Right lobe of liver (tissue), 6 donors: ENCODE measurements at regions not wholly inside any gene's neighbourhood (a gene's known extent, or its start where the extent isn't known, plus 50 kb on each side); places are given as distances from the start of the nearest gene placed in this dataset.
"Not testable (repeated sequence)": the region's sequence is repeated elsewhere in the genome, so short reads cannot be mapped to it uniquely, and the experiment has no call there.

ENCODE experiments used
- ATAC-seq, 4 donors: fragments of 200-7000 bp; cut with Tn5 transposase; one replicate each; pipeline ENCODE4 v1.9.1; 2020; ENCODE audit warnings: mild to moderate bottlenecking in 4 of 4, moderate library complexity in 4 of 4
- DNase-seq, 3 donors: peaks; one replicate each; pipeline ENCODE4 v3.0.0-alpha.2; 2020
- H3K27ac ChIP-seq, 3 donors: fragments of 200-600 bp; one replicate each; pipeline ENCODE4 v1.8.0; 2022
- H3K27me3 ChIP-seq, 2 donors: fragments of 200-600 bp; one replicate each; pipeline ENCODE4 v1.8.0; 2022
- H3K36me3 ChIP-seq, 4 donors: fragments of 200-600 bp; sonication (generic) in 1 of 4; one replicate each; pipeline versions ENCODE4 v1.5.1 to v1.8.0; 2017 to 2022; ENCODE audit warnings: control low read depth in 1 of 4
- H3K4me1 ChIP-seq, 4 donors: fragments of 200-600 bp; sonication (generic) in 1 of 4; one replicate each; pipeline versions ENCODE4 v1.5.1 to v1.8.0; 2017 to 2022; ENCODE audit warnings: control low read depth in 1 of 4
- H3K4me3 ChIP-seq, 3 donors: fragments of 200-600 bp; one replicate each; pipeline ENCODE4 v1.8.0; 2022
- H3K9me3 ChIP-seq, 4 donors: fragments of 200-600 bp; sonication (generic) in 1 of 4; one replicate each; pipeline versions ENCODE4 v1.5.1 to v1.8.0; 2017 to 2022; ENCODE audit warnings: control low read depth in 1 of 4
- POLR2A ChIP-seq: fragments of 450-650 bp; IDR thresholded peaks from one replicate; pipeline ENCODE4 v1.6.1; 2017; ENCODE audit warnings: antibody characterized with exemption, mild to moderate bottlenecking
- WGBS: methylation state at CpG from one replicate; pipeline ENCODE4 v1.1.6; 2018; ENCODE audit warnings: low coverage, low lambda C conversion rate; ENCODE audit not compliant: insufficient coverage; ENCODE audit errors: missing lambda C conversion rate; 5-methylcytosine and 5-hydroxymethylcytosine counted together
- intact Hi-C, 2 donors: fragments of 100-400 bp; cut with DNase I; formaldehyde crosslinking; loops; one replicate each; pipeline versions ENCODE4 v1.11.2 to v1.14.1; 2022
- TF ChIP-seq, protein P1 (sequence below), 4 donors: fragments of 200-600 bp in 3 of 4; fragments of 450-650 bp in 1 of 4; IDR thresholded peaks; one replicate each; pipeline versions ENCODE4 v1.5.1 to v1.8.0; 2016 to 2022; ENCODE audit warnings: antibody characterized with exemption in 4 of 4, mild to moderate bottlenecking in 2 of 4
- donor health status: DM: no; HTN: yes; CAD: no.
- donor health status: DM: no; HTN: no; CAD: no.
- donor health status: DM: no; HTN: no; CAD: no.
- donor health status: DM: no; HTN: yes; CAD: no.
- donor health status: DM: no; HTN: yes; CAD: no.

DNA sequence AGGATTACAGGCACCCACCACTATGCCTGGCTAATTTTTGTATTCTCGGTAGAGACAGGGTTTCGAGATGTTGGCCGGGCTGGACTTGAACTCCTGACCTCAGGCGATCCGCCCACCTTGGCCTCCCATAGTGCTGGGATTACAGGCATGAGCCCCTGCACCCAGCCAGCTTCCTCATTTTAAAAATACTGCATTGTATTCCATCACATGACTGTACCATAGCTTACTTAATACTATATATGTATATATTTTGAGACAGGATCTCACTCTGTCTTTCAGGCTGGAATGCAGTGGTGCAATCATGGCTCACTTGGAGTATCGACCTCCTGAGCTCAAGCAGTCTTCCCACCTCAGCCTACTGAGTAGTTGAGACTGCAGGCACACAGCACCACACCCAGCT lies 459.5 kb upstream of the AMELY start:
- H3K27me3 ChIP-seq, H3K9me3 ChIP-seq, H3K27ac ChIP-seq, DNase-seq, H3K4me3 ChIP-seq, ATAC-seq, H3K4me1 ChIP-seq, H3K36me3 ChIP-seq, intact Hi-C loops: not testable (repeated sequence)
- no CpG with 5 or more reads among the region's 6 CpGs for WGBS

DNA sequence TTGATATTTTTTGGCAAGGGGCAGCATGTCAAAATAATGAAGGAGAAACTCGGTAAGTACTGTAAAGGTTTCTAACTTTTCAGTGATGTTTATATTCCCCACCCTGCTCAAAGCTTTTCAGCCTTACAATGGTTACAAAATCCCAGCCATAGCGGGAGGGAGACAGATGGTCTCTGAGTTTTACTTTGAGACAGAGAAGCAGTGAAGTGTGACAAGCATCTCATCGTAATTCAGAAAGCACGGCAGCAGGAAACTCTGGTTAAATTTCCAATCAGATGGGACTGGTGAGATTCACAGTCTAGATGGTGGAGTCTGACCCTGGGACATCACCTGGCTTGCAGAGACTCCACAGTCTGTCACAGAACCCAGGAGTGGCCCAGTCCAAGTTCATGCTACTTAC lies 448.0 kb upstream of the AMELY start:
- intact Hi-C loops: no loop called here
- ATAC-seq (no peak), DNase-seq (no peak)
- Histone ChIP-seq H3K27me3 (no peaks in the 10 kb centered on the region), H3K4me1 (no peaks in the 10 kb centered on the region), H3K27ac (no peak overlapping the region), H3K9me3 (no peaks in the 10 kb centered on the region), H3K4me3 (no peak overlapping the region), H3K36me3 (no peaks in the 10 kb centered on the region)
- WGBS: no CpG with 5 or more reads among the region's 4 CpGs
- TF ChIP-seq, protein P1, sequence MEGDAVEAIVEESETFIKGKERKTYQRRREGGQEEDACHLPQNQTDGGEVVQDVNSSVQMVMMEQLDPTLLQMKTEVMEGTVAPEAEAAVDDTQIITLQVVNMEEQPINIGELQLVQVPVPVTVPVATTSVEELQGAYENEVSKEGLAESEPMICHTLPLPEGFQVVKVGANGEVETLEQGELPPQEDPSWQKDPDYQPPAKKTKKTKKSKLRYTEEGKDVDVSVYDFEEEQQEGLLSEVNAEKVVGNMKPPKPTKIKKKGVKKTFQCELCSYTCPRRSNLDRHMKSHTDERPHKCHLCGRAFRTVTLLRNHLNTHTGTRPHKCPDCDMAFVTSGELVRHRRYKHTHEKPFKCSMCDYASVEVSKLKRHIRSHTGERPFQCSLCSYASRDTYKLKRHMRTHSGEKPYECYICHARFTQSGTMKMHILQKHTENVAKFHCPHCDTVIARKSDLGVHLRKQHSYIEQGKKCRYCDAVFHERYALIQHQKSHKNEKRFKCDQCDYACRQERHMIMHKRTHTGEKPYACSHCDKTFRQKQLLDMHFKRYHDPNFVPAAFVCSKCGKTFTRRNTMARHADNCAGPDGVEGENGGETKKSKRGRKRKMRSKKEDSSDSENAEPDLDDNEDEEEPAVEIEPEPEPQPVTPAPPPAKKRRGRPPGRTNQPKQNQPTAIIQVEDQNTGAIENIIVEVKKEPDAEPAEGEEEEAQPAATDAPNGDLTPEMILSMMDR (IDR thresholded peaks at IDR 0.05): no peak
- no peak for TF ChIP-seq POLR2A

DNA sequence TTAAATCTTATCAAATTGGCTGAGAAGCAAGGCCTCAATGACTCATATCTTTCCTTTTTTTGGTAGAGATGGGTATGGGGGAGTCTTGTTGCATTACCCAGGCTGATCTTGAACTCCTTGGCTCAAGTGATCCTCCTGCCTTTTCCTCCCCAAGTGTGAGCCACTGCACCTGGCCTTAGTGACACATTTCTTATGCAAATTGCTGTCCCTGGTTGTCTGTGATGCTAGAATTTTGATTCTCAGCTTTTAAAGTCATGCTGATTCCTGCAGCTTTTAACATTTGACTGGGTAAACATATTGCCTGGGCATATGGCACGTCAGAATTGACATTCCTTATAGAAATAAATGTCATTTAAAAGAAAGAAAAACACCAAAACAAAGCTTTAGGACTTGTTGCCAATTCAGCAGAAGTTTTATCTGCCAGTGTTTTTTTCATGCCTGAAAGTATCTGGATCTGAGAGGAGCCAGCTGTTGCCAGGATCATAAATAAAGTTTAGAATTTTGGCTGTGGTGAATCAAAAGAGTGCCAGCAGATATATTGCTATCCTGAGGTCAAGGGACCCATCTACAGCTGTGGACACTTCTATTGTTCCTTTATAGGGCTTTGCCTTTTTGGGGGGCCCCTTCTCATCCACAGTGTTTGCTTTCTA lies 446.7 kb upstream of the AMELY start:
- Histone ChIP-seq H3K4me3 (no peak overlapping the region), H3K27me3 (no peaks in the 10 kb centered on the region), H3K36me3 (no peaks in the 10 kb centered on the region), H3K4me1 (no peaks in the 10 kb centered on the region), H3K9me3 (no peaks in the 10 kb centered on the region), H3K27ac (no peak overlapping the region)
- DNase-seq (no peak), ATAC-seq (no peak)
- intact Hi-C loops: no loop called here
- WGBS: no CpG with 5 or more reads among the region's 1 CpG
- TF ChIP-seq, protein P1 (IDR thresholded peaks at IDR 0.05): no peak
- TF ChIP-seq POLR2A: no peak

DNA sequence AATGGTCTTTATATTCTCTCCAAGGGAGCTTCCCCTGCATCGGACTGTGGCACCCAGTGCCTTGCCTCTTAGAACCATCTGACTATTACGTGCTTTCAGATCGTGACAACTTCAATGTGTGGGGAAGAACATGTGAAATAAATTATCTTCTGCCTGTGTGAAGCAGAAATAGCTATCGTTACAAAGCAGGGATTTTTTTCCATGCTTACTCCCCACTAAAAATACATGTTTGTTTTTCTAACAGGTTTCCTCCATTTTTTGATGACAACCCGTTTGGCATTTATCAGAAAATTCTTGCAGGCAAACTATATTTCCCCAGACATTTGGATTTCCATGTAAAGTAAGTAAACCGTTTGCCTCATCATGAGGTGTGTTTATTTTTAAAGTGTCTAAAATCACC lies 444.3 kb upstream of the AMELY start:
- H3K27ac ChIP-seq, H3K4me3 ChIP-seq, H3K36me3 ChIP-seq, H3K9me3 ChIP-seq, H3K27me3 ChIP-seq, intact Hi-C loops, DNase-seq, ATAC-seq, H3K4me1 ChIP-seq: not testable (repeated sequence)
- no CpG with 5 or more reads among the region's 6 CpGs for WGBS

DNA sequence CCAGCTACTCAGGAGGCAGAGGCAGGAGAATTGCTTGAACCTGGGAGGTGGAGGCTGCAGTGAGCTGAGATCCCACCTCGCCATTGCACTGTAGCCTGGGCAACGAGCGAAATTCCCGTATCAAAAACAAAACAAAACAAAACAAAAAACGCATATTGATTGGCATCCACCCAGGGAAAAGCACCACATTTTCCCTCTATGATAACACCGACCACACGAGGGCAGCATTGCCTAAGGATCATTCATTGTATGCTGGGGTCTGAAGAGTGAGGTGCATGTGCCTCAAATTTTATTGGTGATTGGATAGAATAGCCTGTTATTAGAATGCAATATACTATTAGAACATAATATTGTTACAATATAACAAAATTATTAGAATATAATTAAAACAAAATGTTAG lies 433.1 kb upstream of the AMELY start:
- DNase-seq: peak in 1 of 3 donors; percentile 39
- Histone ChIP-seq H3K4me3 (no peak overlapping the region), H3K27ac (no peak overlapping the region), H3K4me1 (no peaks in the 10 kb centered on the region), H3K27me3 (no peaks in the 10 kb centered on the region), H3K36me3 (no peaks in the 10 kb centered on the region), H3K9me3 (no peaks in the 10 kb centered on the region)
- WGBS: no CpG with 5 or more reads among the region's 7 CpGs
- peak in 1 of 4 donors; percentile 72 for ATAC-seq
- TF ChIP-seq, protein P1 (IDR thresholded peaks at IDR 0.05): no peak
- TF ChIP-seq POLR2A: no peak
- intact Hi-C loops: no loop called here

DNA sequence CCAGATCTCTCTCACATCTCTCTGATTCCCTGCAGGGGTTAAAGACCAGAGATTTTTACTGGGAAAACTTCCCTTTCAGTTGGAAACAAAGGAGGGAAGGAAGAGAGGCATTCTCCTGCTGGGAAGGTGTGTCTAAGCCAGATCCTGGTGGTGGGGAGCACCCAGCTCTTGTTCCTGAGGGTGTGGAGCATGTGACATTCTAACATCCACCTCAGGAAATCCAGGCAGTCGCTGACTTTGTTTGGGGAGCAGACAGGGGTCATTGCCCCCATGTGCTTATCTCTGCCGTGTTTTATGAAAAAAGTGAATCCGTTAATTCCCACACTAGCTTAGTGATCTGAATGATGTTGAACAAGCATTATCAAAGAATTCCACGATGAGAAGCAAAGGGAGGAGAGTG lies 431.7 kb upstream of the AMELY start:
- H3K9me3 ChIP-seq: no peaks in the 10 kb centered on the region
- no peak overlapping the region for H3K27ac ChIP-seq
- H3K36me3 ChIP-seq: no peaks in the 10 kb centered on the region
- no peak overlapping the region for H3K4me3 ChIP-seq
- WGBS: no CpG with 5 or more reads among the region's 4 CpGs
- no peaks in the 10 kb centered on the region for H3K4me1 ChIP-seq
- TF ChIP-seq POLR2A: no peak
- TF ChIP-seq, protein P1 (IDR thresholded peaks at IDR 0.05): no peak
- DNase-seq: no peak
- no peak for ATAC-seq
- H3K27me3 ChIP-seq: no peaks in the 10 kb centered on the region
- intact Hi-C loops: no loop called here

DNA sequence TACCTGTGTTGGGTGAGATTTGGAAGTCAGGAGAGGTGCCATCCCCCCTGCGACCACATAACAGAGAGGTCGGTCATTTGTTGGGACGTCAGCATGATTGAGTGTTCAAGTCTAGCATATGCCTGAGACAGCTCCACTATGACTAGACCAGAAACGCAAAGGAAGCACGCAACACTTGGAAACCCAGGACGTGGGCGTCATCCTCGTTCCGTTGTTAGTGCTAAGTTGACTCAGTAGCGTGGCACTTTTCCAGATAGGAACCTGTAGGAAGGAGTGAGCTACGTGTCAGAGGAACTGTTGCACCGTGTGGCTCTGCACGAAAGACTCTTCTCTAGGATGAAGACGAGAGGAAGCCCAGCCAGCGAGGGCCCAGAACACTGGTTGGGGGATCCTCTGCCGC lies 431.2 kb upstream of the AMELY start:
- DNase-seq, H3K27me3 ChIP-seq, H3K9me3 ChIP-seq, ATAC-seq, H3K4me3 ChIP-seq, H3K36me3 ChIP-seq, intact Hi-C loops, H3K4me1 ChIP-seq, H3K27ac ChIP-seq: not testable (repeated sequence)
- no CpG with 5 or more reads among the region's 16 CpGs for WGBS
